ENCODE measurements at regions not wholly inside any gene's neighbourhood (a gene's known extent, or its start where the extent isn't known, plus 50 kb on each side); places are given as distances from the start of the nearest gene placed in this dataset.

GRCh38 chr13:31587698-31588266, 151.5 kb upstream of the RXFP2 start:
- in situ Hi-C loops (cut with MboI; ENCODE audit: low sequenced_read_pairs in 4 of 4) (no loop called here), intact Hi-C loops (cut with DNase I; ENCODE audit: low total_unique reads) (no loop called here)
- H3K4me1 ChIP-seq: no peaks in the 10 kb centered on the region
- DNase-seq (no peak), ATAC-seq (no peak)
- H3K27me3 ChIP-seq: no peaks in the 10 kb centered on the region
- no peaks in the 10 kb centered on the region for H3K9me3 ChIP-seq
- H3K27ac ChIP-seq: no peak overlapping the region
- no peak overlapping the region for H3K4me3 ChIP-seq
- no peak for TF ChIP-seq POLR2A (IDR thresholded peaks at IDR 0.05)
- no peaks in the 10 kb centered on the region for H3K36me3 ChIP-seq

DNA sequence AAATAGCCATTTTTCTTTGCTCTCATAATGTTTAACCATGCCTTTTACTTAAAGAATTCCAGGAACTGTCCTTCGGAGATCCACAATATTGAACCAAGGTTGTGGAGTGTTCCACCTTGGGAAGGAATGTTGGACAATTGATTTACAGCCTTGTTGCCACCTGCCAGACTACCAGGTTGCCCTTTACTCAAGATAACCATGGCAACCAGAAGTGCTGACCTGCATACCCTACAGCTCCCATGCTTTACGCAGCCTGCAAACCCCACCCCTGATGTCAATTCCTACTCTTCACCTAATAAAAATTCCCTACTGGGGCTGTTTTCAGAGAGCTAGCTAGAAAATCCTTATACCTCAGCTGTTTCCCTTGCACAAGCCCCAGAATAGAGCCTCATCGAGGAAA, 151.0 kb upstream of the RXFP2 start:
- H3K4me3 ChIP-seq: no peak overlapping the region
- no peak for DNase-seq
- H3K36me3 ChIP-seq: no peaks in the 10 kb centered on the region
- intact Hi-C loops (cut with DNase I; ENCODE audit: low total_unique reads) (no loop called here), in situ Hi-C loops (cut with MboI; ENCODE audit: low sequenced_read_pairs in 4 of 4) (no loop called here)
- no peak overlapping the region for H3K27ac ChIP-seq
- H3K4me1 ChIP-seq: no peaks in the 10 kb centered on the region
- ATAC-seq: no peak
- H3K27me3 ChIP-seq: no peaks in the 10 kb centered on the region
- TF ChIP-seq, protein P1, sequence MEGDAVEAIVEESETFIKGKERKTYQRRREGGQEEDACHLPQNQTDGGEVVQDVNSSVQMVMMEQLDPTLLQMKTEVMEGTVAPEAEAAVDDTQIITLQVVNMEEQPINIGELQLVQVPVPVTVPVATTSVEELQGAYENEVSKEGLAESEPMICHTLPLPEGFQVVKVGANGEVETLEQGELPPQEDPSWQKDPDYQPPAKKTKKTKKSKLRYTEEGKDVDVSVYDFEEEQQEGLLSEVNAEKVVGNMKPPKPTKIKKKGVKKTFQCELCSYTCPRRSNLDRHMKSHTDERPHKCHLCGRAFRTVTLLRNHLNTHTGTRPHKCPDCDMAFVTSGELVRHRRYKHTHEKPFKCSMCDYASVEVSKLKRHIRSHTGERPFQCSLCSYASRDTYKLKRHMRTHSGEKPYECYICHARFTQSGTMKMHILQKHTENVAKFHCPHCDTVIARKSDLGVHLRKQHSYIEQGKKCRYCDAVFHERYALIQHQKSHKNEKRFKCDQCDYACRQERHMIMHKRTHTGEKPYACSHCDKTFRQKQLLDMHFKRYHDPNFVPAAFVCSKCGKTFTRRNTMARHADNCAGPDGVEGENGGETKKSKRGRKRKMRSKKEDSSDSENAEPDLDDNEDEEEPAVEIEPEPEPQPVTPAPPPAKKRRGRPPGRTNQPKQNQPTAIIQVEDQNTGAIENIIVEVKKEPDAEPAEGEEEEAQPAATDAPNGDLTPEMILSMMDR (IDR thresholded peaks at IDR 0.05 in 4 of 5, conservative IDR thresholded peaks at IDR 0.05 in 1 of 5): no peak
- TF ChIP-seq POLR2A (IDR thresholded peaks at IDR 0.05): no peak
- H3K9me3 ChIP-seq: no peaks in the 10 kb centered on the region

DNA sequence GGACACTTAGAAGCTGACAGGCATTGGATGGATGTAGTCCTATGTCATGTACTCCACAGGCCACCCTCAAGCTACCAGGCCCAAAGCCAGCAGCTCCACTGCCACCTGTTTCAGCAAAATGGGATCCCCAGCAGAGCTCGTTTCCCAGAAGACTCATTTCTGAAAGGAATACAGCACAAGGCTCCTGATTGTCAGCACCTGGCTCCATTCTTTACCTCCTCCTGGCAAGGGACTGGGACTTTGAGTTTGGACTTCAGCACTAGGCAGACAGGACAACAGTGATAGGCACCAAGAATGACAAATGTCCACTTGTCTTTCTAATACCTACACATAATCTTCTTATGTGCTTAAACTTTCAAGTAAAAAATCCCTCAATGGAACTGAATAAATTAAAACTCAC, 150.4 kb upstream of the RXFP2 start:
- H3K27me3 ChIP-seq: no peaks in the 10 kb centered on the region
- in situ Hi-C loops (cut with MboI; ENCODE audit: low sequenced_read_pairs in 4 of 4): no loop called here
- no peaks in the 10 kb centered on the region for H3K4me1 ChIP-seq
- no peak overlapping the region for H3K27ac ChIP-seq
- no peak overlapping the region for H3K4me3 ChIP-seq
- H3K36me3 ChIP-seq: no peaks in the 10 kb centered on the region
- H3K9me3 ChIP-seq: no peaks in the 10 kb centered on the region
- TF ChIP-seq POLR2A (IDR thresholded peaks at IDR 0.05): no peak
- TF ChIP-seq, protein P1 (IDR thresholded peaks at IDR 0.05 in 4 of 5, conservative IDR thresholded peaks at IDR 0.05 in 1 of 5): no peak
- intact Hi-C loops (cut with DNase I; ENCODE audit: low total_unique reads): no loop called here
- DNase-seq (no peak), ATAC-seq (no peak)

- DNase-seq: no peak
- intact Hi-C loops (cut with DNase I; ENCODE audit: low total_unique reads): no loop called here
- no peak for TF ChIP-seq POLR2A (IDR thresholded peaks at IDR 0.05)
- TF ChIP-seq, protein P1 (IDR thresholded peaks at IDR 0.05 in 4 of 5, conservative IDR thresholded peaks at IDR 0.05 in 1 of 5): no peak
- Histone ChIP-seq H3K27me3 (no peaks in the 10 kb centered on the region), H3K4me1 (no peaks in the 10 kb centered on the region), H3K9me3 (no peaks in the 10 kb centered on the region), H3K36me3 (no peaks in the 10 kb centered on the region), H3K27ac (no peak overlapping the region), H3K4me3 (no peak overlapping the region)
- no peak for ATAC-seq
- in situ Hi-C loops (cut with MboI; ENCODE audit: low sequenced_read_pairs in 4 of 4): no loop called here
These were observed 147.6 kb upstream of the RXFP2 start for GRCh38 chr13:31591642-31592233.

DNA sequence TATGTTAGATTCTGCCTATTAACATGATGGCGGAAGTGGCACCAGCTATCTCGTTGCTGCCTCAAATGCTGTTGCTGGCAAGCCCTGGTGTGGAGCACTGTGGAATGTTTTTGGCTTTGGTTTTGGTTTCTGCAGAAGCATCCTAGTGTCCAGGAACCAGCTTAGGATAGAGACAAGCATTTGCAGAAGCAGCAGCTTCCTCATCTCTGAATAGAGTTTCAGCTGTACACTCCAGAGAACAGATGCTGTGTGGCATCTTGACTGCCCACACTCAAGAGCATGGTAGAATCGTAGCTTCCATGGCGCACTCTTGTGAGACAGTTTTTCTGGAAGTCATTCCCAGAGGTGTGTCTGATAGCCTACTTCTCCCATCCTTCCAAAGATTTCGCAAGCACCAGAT, 145.3 kb upstream of the RXFP2 start:
- no peaks in the 10 kb centered on the region for H3K36me3 ChIP-seq
- TF ChIP-seq, protein P1 (IDR thresholded peaks at IDR 0.05 in 4 of 5, conservative IDR thresholded peaks at IDR 0.05 in 1 of 5): no peak
- no peak for TF ChIP-seq POLR2A (IDR thresholded peaks at IDR 0.05)
- no peaks in the 10 kb centered on the region for H3K9me3 ChIP-seq
- no peak overlapping the region for H3K27ac ChIP-seq
- intact Hi-C loops (cut with DNase I; ENCODE audit: low total_unique reads) (no loop called here), in situ Hi-C loops (cut with MboI; ENCODE audit: low sequenced_read_pairs in 4 of 4) (no loop called here)
- H3K27me3 ChIP-seq: no peaks in the 10 kb centered on the region
- DNase-seq (no peak), ATAC-seq (no peak)
- no peaks in the 10 kb centered on the region for H3K4me1 ChIP-seq
- no peak overlapping the region for H3K4me3 ChIP-seq
